ENCODE measurements at regions not wholly inside any gene's neighbourhood (a gene's known extent, or its start where the extent isn't known, plus 50 kb on each side); places are given as distances from the start of the nearest gene placed in this dataset.

DNA sequence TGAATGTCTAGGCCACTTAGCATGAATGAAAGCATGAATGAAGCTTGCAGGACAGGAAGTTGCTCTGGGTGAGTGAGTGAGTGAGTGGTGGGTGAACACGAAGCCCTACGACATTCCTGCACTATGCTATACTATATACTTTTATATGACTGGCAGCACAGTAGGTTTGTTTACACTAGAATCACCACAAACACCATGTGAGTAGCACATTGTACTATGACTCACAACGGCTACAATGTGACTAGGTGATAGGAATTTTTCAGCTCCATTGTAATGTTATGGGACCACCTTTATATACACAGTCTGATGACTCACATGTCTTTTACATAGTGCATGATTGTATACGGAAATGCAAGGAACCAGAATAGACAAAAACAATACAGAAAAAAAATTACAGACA is 1480.2 kb downstream of the AACS start:
- DNase-seq (ENCODE audit: low spot score) (no peak), ATAC-seq (no peak)
- Mint-ChIP-seq H3K27me3 (ENCODE audit: low read depth) (peaks cover 11% of the 10 kb centered on the region), H3K4me1 (no peaks in the 10 kb centered on the region), H3K27ac (no peak overlapping the region), H3K4me3 (no peak overlapping the region), H3K9me3 (peaks cover 73% of the 10 kb centered on the region), H3K36me3 (peaks cover 71% of the 10 kb centered on the region)
- ChIA-PET CTCF (no interaction called here), POLR2A (no interaction called here)
- TF ChIP-seq HMGXB4 (CRISPR knock-in tag; IDR thresholded peaks at IDR 0.05) (no peak), ARID4B (CRISPR knock-in tag; IDR thresholded peaks at IDR 0.05; ENCODE audit: borderline replicate concordance) (no peak), ZNF121 (CRISPR knock-in tag; IDR thresholded peaks at IDR 0.05) (no peak), ZNF416 (CRISPR knock-in tag; IDR thresholded peaks at IDR 0.05) (no peak), JUN (CRISPR knock-in tag; IDR thresholded peaks at IDR 0.05) (no peak), ZNF671 (CRISPR knock-in tag; IDR thresholded peaks at IDR 0.05) (no peak), FOXP4 (CRISPR knock-in tag; IDR thresholded peaks at IDR 0.05) (no peak), ZNF138 (CRISPR knock-in tag; conservative IDR thresholded peaks at IDR 0.05) (no peak), CREB1 (CRISPR knock-in tag; IDR thresholded peaks at IDR 0.05) (no peak)
- TF ChIP-seq, protein P1, sequence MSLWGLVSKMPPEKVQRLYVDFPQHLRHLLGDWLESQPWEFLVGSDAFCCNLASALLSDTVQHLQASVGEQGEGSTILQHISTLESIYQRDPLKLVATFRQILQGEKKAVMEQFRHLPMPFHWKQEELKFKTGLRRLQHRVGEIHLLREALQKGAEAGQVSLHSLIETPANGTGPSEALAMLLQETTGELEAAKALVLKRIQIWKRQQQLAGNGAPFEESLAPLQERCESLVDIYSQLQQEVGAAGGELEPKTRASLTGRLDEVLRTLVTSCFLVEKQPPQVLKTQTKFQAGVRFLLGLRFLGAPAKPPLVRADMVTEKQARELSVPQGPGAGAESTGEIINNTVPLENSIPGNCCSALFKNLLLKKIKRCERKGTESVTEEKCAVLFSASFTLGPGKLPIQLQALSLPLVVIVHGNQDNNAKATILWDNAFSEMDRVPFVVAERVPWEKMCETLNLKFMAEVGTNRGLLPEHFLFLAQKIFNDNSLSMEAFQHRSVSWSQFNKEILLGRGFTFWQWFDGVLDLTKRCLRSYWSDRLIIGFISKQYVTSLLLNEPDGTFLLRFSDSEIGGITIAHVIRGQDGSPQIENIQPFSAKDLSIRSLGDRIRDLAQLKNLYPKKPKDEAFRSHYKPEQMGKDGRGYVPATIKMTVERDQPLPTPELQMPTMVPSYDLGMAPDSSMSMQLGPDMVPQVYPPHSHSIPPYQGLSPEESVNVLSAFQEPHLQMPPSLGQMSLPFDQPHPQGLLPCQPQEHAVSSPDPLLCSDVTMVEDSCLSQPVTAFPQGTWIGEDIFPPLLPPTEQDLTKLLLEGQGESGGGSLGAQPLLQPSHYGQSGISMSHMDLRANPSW (CRISPR knock-in tag; conservative IDR thresholded peaks at IDR 0.05; ENCODE audit: low read depth), result no peak
- TF ChIP-seq, protein P2, sequence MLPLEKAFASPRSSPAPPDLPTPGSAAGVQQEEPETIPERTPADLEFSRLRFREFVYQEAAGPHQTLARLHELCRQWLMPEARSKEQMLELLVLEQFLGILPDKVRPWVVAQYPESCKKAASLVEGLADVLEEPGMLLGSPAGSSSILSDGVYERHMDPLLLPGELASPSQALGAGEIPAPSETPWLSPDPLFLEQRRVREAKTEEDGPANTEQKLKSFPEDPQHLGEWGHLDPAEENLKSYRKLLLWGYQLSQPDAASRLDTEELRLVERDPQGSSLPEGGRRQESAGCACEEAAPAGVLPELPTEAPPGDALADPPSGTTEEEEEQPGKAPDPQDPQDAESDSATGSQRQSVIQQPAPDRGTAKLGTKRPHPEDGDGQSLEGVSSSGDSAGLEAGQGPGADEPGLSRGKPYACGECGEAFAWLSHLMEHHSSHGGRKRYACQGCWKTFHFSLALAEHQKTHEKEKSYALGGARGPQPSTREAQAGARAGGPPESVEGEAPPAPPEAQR (CRISPR knock-in tag; IDR thresholded peaks at IDR 0.05), result no peak
- TF ChIP-seq, protein P3, sequence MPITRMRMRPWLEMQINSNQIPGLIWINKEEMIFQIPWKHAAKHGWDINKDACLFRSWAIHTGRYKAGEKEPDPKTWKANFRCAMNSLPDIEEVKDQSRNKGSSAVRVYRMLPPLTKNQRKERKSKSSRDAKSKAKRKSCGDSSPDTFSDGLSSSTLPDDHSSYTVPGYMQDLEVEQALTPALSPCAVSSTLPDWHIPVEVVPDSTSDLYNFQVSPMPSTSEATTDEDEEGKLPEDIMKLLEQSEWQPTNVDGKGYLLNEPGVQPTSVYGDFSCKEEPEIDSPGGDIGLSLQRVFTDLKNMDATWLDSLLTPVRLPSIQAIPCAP (CRISPR knock-in tag; IDR thresholded peaks at IDR 0.05), result no peak
- TF ChIP-seq, protein P4, sequence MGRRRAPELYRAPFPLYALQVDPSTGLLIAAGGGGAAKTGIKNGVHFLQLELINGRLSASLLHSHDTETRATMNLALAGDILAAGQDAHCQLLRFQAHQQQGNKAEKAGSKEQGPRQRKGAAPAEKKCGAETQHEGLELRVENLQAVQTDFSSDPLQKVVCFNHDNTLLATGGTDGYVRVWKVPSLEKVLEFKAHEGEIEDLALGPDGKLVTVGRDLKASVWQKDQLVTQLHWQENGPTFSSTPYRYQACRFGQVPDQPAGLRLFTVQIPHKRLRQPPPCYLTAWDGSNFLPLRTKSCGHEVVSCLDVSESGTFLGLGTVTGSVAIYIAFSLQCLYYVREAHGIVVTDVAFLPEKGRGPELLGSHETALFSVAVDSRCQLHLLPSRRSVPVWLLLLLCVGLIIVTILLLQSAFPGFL (CRISPR knock-in tag; IDR thresholded peaks at IDR 0.05; ENCODE audit: borderline replicate concordance), result no peak
- TF ChIP-seq, protein P5, sequence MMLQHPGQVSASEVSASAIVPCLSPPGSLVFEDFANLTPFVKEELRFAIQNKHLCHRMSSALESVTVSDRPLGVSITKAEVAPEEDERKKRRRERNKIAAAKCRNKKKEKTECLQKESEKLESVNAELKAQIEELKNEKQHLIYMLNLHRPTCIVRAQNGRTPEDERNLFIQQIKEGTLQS (CRISPR knock-in tag; conservative IDR thresholded peaks at IDR 0.05), result no peak
- TF ChIP-seq, protein P6, sequence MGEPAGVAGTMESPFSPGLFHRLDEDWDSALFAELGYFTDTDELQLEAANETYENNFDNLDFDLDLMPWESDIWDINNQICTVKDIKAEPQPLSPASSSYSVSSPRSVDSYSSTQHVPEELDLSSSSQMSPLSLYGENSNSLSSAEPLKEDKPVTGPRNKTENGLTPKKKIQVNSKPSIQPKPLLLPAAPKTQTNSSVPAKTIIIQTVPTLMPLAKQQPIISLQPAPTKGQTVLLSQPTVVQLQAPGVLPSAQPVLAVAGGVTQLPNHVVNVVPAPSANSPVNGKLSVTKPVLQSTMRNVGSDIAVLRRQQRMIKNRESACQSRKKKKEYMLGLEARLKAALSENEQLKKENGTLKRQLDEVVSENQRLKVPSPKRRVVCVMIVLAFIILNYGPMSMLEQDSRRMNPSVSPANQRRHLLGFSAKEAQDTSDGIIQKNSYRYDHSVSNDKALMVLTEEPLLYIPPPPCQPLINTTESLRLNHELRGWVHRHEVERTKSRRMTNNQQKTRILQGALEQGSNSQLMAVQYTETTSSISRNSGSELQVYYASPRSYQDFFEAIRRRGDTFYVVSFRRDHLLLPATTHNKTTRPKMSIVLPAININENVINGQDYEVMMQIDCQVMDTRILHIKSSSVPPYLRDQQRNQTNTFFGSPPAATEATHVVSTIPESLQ (CRISPR knock-in tag; IDR thresholded peaks at IDR 0.05), result no peak
- TF ChIP-seq, protein P7, sequence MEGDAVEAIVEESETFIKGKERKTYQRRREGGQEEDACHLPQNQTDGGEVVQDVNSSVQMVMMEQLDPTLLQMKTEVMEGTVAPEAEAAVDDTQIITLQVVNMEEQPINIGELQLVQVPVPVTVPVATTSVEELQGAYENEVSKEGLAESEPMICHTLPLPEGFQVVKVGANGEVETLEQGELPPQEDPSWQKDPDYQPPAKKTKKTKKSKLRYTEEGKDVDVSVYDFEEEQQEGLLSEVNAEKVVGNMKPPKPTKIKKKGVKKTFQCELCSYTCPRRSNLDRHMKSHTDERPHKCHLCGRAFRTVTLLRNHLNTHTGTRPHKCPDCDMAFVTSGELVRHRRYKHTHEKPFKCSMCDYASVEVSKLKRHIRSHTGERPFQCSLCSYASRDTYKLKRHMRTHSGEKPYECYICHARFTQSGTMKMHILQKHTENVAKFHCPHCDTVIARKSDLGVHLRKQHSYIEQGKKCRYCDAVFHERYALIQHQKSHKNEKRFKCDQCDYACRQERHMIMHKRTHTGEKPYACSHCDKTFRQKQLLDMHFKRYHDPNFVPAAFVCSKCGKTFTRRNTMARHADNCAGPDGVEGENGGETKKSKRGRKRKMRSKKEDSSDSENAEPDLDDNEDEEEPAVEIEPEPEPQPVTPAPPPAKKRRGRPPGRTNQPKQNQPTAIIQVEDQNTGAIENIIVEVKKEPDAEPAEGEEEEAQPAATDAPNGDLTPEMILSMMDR (IDR thresholded peaks at IDR 0.05), result no peak
